ENCODE measurements at regions not wholly inside any gene's neighbourhood (a gene's known extent, or its start where the extent isn't known, plus 50 kb on each side); places are given as distances from the start of the nearest gene placed in this dataset.
"Not testable (repeated sequence)": the region's sequence is repeated elsewhere in the genome, so short reads cannot be mapped to it uniquely, and the experiment has no call there.

DNA sequence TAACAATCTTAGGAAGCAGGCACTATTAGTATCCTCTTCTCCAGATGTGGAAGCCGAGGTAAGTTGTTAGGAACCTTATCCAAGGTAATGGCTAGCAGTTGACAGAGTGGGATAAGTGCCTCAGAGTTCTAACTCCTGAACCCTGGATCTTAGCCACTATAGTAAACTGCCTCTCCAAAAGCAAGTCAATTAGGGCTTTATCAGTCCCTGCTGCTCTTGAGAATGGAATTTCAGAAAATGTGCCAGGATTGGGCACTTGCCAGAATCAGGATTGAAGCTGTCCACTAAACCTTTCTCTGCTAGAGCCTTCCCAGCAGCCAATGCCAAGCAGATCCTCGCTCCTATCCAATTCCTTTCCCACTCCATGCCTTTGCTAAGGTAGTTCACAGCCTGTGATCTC lies 777.5 kb upstream of the POM121L12 start:
- in situ Hi-C loops (cut with MboI; ENCODE audit: low pct_unique_long_range_greater_than_20kb, low sequenced_read_pairs): no loop called here
- no peak for DNase-seq

DNA sequence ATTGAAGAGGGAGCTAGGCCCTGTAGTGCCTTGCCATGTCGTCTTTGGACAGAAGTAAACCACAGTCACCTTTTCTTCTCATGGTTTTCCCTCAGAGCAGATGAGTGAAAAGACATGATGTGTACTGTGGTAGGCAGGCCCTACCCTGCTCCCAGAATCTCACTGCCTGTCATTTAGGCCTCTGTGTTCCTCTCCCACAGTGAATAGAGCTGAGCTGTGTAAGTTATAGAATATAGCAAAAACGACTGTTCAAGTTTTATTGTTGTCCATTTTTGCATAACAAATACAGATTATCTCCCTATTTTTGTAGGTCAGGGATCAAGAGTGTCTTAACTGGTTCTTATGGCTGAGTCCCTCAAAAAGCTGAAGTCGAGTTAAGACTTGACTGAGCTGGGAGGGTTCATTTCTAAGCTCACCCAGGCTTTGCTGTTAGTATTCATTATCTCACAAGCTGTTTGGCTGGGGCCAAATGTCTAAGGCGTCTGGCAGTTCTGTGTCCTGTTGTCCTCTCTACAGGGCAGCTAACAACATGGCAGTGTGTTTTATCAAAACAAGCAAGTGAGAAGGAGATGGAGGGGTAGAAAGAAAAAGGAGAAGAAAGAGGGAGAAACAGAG lies 780.9 kb upstream of the POM121L12 start:
- in situ Hi-C loops (cut with MboI; ENCODE audit: low pct_unique_long_range_greater_than_20kb, low sequenced_read_pairs): no loop called here
- no peak for DNase-seq

DNA sequence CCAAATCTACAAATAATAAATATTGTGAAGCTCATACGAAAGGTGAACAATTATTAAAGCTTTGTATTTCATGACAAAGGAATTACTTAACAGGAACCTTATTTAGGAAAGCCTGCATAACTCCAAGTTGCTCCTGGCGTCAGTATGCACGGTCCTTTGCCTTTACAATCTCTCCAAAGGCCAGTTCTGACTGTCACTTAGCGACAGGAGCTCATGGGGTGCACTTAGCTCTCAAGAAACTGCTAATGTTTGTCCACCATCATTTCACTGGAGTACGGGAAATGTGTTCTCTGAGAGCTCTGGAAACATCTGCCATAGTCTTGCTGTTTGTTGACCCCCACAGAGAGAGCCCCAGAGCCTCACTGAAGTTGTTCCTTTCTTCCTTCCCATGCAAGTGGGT lies 781.5 kb upstream of the POM121L12 start:
- no peak for DNase-seq
- in situ Hi-C loops (cut with MboI; ENCODE audit: low pct_unique_long_range_greater_than_20kb, low sequenced_read_pairs): no loop called here

DNA sequence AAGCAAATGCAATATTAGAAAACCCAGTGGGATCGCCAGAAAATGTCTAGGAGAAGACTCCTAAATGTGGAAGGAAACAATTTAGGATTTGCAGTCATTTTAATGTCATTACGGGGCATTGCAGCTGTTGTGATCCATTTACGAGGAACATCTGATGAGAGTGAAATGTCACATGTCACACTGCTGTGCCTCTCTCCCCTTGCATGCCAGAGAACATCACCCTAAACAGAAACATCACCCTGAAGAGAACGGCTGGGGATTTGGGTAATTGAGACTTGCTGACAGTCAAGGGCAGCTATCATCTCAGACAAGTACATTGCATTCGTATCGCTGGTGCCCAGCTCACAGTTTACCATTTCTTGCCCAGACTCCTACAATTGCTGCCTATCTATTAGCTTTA lies 785.7 kb upstream of the POM121L12 start:
- in situ Hi-C loops (cut with MboI; ENCODE audit: low pct_unique_long_range_greater_than_20kb, low sequenced_read_pairs): no loop called here
- no peak for DNase-seq

DNA sequence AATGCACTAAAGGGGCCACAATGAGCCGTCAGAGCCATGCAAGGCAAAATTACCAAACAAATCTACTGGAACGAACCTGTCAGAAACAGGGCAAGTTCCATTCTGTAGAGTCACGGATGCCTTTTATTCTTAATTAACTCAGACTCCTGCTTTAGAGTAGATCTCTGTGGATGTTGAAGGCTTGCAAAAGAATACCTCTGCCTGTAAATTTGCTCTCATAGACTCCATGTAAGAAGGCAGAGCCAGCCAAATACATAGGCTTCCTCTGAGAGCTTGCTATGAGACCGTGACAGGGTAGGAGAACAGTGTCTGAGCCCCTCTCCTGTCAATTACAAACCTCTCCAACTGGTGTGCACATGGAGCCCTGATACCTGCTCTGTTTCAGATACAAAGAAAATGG lies 787.9 kb upstream of the POM121L12 start:
- in situ Hi-C loops (cut with MboI; ENCODE audit: low pct_unique_long_range_greater_than_20kb, low sequenced_read_pairs): no loop called here
- DNase-seq: no peak

DNA sequence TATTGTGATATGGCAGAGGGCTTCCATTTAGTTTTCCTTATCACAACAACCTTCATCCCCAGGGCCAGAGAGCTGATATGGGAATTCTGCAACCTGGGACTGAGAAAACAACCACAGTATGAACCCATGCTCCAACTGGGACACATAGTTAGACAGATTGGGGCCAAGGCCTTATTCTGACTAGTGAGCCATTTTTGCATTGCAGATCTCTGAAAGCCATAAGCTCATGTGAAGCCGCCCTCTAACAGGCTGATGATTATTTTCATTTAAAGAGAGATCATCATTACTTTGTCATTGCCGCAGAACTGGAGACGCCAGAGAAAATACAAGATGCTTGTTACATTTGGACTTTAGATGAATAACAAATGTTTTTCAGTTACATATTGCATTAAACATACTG lies 791.7 kb upstream of the POM121L12 start:
- in situ Hi-C loops (cut with MboI; ENCODE audit: low pct_unique_long_range_greater_than_20kb, low sequenced_read_pairs): no loop called here

DNA sequence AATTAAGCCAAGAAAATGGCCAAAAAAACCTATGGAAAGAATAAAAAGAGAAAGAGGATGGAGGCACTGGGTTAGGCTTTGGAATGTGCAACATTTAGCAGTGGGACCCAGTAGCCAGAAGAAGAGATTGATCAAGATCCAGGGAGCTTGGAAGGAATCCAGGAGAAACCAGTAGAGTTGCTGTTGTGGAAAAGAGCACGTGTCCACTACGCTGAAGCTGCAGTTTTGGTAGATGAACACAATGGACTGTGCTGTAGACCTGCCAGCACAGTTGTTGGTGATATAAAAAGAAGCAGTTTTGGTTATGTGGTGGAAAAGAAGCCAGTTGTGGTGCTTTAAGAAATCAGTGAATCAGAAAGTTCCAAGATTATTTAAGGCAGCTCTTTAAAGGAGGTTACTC lies 802.2 kb upstream of the POM121L12 start:
- DNase-seq: no peak
- in situ Hi-C loops (cut with MboI; ENCODE audit: low pct_unique_long_range_greater_than_20kb, low sequenced_read_pairs): no loop called here

More for the DNA sequence above, 791.7 kb upstream of the POM121L12 start:
- no peak for DNase-seq

DNA sequence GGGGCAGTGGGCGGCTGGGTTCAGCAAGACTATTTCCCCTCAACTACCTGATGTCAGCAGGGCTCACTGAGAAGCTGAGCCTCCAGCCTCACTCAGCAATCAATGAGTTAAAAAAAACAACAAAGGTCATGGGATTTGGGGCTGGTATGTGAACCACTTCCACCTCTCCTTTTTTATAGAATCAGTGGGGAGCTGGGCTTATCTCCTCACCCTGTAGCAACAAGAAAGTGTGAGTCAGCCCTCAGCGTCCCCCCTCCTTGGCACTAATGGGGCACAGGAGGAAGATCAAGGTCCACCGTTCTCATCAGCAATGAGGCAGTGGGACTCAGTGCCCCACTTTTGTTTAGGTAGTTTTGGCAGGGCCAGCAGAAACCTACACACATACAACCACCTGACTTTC lies 823.5 kb upstream of the POM121L12 start:
- DNase-seq: no peak
- in situ Hi-C loops (cut with MboI; ENCODE audit: low pct_unique_long_range_greater_than_20kb, low sequenced_read_pairs): no loop called here

DNA sequence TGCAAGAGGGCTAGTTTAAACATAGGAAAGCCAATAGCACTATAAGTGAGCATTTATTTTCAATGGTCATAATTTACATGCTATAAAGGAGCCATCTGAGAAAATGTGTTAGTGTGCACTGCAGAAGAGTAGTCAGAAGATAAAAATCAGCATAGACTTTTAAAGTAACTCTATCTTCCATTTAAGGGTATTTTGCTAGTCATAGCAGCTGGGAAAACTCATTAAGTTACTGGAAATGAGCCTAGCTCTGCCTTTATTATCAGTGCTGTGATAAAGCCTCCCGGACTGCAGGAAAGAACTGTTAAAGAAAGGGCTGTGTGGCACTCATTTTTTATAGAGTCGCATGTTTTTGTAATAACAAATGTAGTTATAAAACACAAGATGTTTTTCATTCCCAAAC lies 825.8 kb upstream of the POM121L12 start:
- DNase-seq: no peak
- in situ Hi-C loops (cut with MboI; ENCODE audit: low pct_unique_long_range_greater_than_20kb, low sequenced_read_pairs): no loop called here

DNA sequence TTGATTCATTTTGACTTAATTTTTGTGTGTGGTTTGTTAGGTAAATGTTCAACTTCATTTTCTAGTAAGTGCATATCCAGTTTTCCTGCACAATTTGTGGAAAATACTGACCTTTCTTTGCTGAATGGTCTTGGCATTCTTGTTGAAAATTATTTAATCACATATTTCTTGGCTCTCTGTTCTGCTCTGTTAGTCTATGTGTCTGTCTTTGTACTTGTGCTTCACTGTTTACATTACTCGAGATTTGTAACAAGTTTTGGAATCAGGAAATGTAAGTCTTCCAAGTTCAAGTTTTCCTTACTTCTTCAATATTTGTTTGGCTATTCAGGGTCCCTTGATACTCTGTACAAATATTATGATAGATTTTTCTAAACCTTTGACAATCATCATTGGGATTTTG lies 838.2 kb upstream of the POM121L12 start:
- no peak for DNase-seq
- in situ Hi-C loops (cut with MboI; ENCODE audit: low pct_unique_long_range_greater_than_20kb, low sequenced_read_pairs): no loop called here

DNA sequence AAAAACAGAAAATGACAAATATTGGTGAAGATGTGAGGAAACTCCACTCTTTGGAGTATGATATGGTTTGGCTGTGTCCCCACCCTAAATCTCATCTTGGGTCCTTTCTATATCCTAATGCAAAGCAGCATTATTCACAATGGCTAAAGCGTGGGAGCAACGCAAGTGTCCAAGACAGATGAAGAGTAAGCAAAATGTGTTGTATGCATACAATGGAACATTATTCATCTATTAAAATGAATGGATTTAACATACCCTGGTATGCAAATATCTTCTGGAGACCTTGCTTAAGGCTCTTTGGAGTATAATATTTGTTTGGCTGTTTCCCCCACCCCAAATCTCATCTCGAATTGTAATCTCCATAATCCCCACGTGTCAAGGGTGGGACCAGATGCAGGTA lies 839.8 kb upstream of the POM121L12 start:
- DNase-seq: no peak
- in situ Hi-C loops (cut with MboI; ENCODE audit: low pct_unique_long_range_greater_than_20kb, low sequenced_read_pairs): no loop called here

DNA sequence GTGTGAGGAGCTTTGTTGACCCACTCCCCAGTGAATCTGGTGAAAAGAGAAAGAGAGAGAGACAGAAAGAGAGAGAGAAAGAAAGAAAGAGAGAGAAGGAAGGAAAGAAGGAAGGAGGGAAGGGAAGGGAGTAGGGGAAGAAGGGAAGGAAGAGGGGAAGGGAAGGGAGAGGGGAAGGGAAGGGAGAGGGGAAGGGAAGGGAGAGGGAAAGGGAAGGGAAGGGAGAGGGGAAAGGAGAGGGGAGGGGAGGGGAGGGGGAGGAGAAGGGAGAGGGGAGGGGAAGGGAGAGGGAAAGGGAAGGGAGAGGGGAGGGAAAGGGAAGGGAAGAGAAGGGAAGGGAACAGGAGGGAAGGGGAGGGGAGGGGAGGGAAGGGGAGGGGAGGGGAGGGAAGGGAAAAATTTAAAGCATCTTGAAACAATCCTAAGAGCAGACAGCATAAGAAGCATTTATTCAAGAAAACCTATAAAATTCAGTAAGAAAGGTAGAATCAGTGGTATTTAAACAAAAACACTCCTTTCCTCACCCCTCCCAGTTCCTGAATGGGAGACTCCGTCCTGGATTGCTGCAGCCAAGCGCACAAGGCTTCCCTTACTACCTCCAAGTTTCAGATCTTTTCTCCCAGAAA lies 846.2 kb upstream of the POM121L12 start:
- DNase-seq: no peak
- in situ Hi-C loops (cut with MboI; ENCODE audit: low pct_unique_long_range_greater_than_20kb, low sequenced_read_pairs): no loop called here

DNA sequence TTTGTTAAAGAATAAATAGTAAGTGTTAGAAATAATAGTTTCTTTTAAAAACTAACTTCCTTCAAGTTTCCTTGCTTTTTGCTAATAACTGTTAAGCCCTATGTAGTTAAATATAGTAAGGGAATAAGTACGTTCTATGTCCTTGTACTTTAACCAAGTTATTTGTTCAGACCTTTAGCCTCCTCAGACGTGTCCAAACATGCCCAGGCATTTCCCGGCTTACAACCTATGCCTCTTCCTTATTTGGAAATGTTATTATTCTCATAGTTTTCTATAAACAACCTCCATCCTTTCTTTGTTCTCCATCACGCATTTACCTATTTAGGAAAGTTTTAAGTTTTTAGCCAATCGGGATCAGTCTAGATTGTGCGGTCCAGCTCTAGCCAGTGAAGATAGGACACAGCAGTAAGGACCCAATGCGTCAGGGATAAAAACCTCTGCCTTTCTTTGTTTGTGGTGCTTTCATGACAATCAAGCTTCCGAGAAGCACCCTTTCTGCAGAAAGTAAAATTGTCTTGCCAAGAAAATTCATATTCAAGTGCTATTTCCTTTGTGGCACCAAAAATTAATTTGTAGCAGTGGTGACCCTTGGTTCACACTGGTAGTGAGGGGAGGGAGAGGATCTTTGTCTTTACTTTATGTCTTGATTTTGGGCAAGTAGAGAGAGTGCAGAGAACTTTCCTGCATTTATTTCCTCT lies 851.3 kb upstream of the POM121L12 start:
- peak; percentile 23 for DNase-seq
- in situ Hi-C loops (cut with MboI; ENCODE audit: low pct_unique_long_range_greater_than_20kb, low sequenced_read_pairs): no loop called here

DNA sequence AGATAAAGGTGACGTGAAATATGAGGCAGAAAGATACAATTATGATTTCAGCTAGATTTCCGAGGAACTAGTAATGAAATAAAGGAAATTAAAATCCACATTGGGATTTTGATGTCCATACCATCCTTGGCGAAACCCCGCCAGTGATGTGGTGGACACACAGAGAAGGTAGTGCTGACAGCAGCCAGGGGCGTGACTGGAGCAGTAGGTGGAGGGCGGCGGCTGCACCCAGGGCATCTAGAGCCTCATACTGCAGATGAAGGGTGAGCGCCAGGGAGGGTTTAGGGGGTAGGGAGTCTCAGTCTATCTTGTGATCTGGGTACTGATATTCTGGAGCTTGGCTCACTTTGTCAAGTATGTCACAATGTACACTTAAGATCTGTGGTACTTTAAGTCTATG lies 855.5 kb upstream of the POM121L12 start:
- DNase-seq: no peak
- in situ Hi-C loops (cut with MboI; ENCODE audit: low pct_unique_long_range_greater_than_20kb, low sequenced_read_pairs): no loop called here

DNA sequence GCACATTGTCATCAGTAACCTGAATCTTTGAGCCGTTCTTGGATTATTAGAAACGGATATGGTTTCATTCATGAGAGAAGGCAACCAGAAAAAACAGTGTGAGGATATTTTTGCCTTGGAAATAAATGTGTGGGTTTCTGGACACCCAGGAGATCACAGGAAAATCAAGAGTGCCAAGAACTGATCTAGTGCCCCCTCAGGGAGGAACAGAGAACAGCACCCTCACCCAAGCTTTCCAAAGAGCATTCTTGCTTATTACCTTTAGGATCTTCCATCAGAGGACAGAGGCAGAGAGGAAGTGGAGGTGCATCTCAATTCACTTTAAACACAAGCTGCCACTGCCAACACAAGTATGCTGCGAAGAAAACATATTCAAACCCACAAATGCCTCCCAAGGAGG lies 851.5 kb upstream of the COBL start:
- in situ Hi-C loops (cut with MboI; ENCODE audit: low pct_unique_long_range_greater_than_20kb, low sequenced_read_pairs): no loop called here
- peak; percentile 4 for DNase-seq

DNA sequence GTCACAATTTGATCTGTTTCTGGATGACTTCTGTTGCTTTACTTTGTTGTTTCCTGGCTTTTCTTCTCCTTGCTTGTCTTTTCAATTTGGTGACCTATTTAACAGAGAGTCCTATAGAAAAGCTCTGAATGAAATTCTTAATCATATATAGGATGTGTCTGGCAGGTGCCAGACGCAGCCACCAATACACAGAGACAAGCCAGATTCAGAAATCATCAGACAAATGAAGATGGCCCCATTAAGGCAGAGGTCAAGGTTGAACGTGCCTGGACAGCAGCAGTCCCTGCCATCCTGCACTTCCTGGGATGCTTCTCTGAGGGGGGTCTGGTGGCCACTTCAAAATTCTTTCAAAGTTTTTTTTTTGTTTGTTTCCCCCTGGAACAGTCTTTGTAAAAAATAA lies 846.7 kb upstream of the COBL start:
- DNase-seq: no peak
- in situ Hi-C loops (cut with MboI; ENCODE audit: low pct_unique_long_range_greater_than_20kb, low sequenced_read_pairs): no loop called here

DNA sequence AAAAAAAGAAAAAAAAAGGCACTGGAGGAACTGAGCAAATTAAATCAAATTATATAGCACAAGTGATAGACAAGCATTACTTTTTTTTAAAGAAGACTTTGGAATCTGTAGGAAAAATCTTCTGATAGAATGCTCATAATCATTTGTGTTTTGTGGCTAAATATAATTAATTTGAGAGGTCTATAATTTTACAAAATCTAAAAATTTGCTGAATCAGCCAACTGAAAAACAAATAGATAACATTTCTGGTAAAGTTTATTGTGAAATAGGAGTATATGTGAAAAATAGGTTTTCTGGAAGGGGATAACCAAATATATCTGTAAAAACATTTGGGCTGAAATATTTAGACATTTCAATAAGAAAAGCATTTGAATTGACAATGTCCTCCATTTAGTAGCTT lies 844.9 kb upstream of the COBL start:
- in situ Hi-C loops (cut with MboI; ENCODE audit: low pct_unique_long_range_greater_than_20kb, low sequenced_read_pairs): no loop called here
- no peak for DNase-seq

DNA sequence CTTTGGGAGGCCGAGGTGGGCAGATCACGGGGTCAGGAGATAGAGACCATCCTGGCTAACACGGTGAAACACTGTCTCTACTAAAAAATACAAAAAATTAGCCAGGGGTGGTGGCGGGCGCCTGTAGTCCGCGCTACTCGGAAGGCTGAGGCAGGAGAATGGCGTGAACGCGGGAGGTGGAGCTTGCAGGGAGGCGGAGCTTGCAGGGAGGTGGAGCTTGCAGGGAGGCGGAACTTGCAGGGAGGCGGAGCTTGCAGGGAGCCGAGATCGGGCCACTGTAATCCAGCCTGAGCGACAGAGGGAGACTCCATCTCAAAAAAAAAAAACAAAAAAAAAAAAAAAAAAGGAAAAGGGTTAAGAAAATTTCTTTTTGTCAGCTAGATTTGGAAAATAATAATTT lies 842.8 kb upstream of the COBL start:
- DNase-seq; in situ Hi-C loops (cut with MboI; ENCODE audit: low pct_unique_long_range_greater_than_20kb, low sequenced_read_pairs): not testable (repeated sequence)

DNA sequence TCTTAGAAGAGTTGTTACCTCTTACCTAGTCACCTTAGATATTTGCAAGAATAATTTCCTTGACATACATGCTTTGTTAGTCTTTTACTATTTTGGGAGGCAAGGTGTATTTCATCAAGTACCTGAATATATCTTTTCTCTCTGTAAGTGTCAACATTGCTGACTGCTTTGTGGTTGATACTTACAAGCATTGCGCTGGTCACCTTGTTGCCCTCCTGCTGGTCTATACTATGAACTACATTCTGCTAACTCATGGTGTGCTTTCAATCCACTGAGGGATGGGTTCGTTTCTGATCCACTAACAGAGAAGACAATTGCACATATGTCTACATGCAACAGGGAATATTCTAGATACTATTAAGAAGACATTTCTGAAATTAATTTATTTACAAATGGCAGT lies 837.8 kb upstream of the COBL start:
- no peak for DNase-seq
- in situ Hi-C loops (cut with MboI; ENCODE audit: low pct_unique_long_range_greater_than_20kb, low sequenced_read_pairs): no loop called here

DNA sequence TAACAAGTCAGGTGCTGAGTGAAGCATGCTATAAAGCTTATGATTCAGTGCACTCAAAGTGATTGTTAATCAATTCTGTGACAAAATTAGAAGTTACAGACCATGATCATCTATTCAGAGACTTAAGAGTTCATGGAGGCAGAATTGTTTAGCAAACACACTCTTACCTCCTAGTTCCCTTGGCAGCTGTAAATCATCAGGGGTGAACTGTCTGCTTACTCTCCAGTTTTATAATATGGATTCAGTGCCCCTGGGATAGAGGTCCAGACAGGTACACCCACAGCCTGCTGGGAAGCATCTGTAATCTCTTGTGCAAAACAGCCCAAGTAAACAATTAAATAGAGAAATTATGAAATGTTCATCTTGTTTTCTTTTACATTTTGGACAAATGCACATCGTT lies 835.0 kb upstream of the COBL start:
- in situ Hi-C loops (cut with MboI; ENCODE audit: low pct_unique_long_range_greater_than_20kb, low sequenced_read_pairs): no loop called here
- DNase-seq: no peak

DNA sequence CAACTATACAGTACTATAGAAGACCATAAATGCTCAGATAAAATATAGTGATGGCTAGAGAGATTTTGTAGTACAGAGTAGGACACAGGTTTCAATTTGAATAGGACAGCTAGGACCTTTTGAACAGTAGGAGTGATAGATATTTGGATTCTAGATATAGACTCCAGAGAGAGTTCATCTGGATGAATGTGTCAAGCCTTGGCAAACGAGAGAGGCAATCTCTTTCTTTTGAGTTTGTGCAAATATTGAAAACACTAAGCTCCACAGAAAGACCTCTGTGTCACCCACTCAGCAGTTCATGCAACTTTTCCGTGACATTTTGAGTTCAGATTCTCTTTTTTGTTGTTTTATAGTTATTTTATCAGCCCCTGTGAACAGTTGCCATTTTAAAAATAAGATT lies 834.3 kb upstream of the COBL start:
- no peak for DNase-seq
- in situ Hi-C loops (cut with MboI; ENCODE audit: low pct_unique_long_range_greater_than_20kb, low sequenced_read_pairs): no loop called here
